ENCODE measurements at regions not wholly inside any gene's neighbourhood (a gene's known extent, or its start where the extent isn't known, plus 50 kb on each side); places are given as distances from the start of the nearest gene placed in this dataset.

DNA sequence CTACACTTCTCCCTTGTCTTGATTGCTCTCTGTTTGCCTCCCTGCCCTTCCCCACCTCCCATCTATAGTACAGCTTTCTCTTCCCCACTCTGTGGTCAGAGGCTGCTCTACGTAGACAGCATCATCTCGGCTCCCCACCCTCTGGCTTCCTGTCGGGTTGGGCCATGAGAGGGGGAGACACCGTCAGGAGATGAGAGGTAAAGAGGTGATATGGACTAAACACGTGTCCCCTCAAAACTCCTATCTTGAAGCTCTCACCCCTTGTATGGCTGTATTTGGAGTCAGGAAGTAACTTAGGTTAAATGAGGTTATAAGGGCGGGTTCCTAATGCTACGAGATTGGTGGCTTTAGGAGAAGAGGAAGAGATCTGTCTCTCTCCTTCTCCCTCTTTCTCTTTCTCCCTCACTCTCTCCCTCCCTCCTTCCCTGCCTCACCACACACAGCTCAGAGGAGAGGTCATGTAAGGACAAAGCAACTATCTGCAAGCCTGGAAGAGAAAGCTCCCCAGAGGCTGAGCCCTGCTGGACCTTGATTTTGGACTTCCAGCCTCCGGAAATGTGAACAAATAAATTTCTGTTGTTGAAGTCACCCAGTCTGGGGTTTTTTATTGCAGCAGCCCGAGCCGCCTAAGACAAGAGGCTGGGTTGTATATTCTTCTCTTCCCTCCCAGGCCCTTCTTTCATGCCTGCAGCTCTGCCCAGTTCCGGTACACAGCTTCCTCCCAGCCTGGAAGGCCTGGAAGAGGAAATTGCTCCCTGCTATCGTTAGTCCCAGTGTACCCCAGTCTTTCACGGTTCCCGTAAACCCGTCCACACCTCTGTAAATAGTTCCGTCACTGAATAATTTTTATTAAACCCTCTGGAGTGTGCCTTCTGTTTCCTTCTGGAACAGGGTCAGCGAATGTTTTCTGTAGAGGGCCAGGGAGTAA is 138.0 kb downstream of the AKAIN1 start:
- Histone ChIP-seq H3K36me3 (ENCODE audit: control insufficient read depth in 4 of 4, insufficient read depth in 3 of 4, low read depth in 1 of 4, low read length in 3 of 4) (no peaks in the 10 kb centered on the region), H3K27me3 (ENCODE audit: control insufficient read depth in 4 of 4, insufficient read depth in 4 of 4, low read length in 3 of 4) (no peaks in the 10 kb centered on the region), H3K4me3 (ENCODE audit: low read depth in 1 of 3, low read length in 3 of 3) (no peak overlapping the region), H3K27ac (ENCODE audit: low read depth in 1 of 2, low read length in 2 of 2) (no peak overlapping the region), H3K9ac (ENCODE audit: low read depth in 1 of 2, low read length in 2 of 2) (no peak overlapping the region), H3K4me1 (ENCODE audit: control insufficient read depth in 4 of 4, insufficient read depth in 4 of 4, low read length in 3 of 4) (no peaks in the 10 kb centered on the region), H3K9me3 (ENCODE audit: control insufficient read depth in 4 of 4, low read length in 3 of 4) (no peaks in the 10 kb centered on the region)
- no peak for TF ChIP-seq EGR1 (IDR thresholded peaks at IDR 0.05; ENCODE audit: low read depth in 2 of 2)
- TF ChIP-seq, protein P1, sequence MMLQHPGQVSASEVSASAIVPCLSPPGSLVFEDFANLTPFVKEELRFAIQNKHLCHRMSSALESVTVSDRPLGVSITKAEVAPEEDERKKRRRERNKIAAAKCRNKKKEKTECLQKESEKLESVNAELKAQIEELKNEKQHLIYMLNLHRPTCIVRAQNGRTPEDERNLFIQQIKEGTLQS (IDR thresholded peaks at IDR 0.05): no peak
- TF ChIP-seq FOXA2 (IDR thresholded peaks at IDR 0.05): no peak
- TF ChIP-seq SP1 (IDR thresholded peaks at IDR 0.05): no peak
- no peak for TF ChIP-seq RXRA (IDR thresholded peaks at IDR 0.05)
- TF ChIP-seq NR2F2 (IDR thresholded peaks at IDR 0.05): no peak
- TF ChIP-seq FOXA1 (IDR thresholded peaks at IDR 0.05): no peak
- TF ChIP-seq, protein P2, sequence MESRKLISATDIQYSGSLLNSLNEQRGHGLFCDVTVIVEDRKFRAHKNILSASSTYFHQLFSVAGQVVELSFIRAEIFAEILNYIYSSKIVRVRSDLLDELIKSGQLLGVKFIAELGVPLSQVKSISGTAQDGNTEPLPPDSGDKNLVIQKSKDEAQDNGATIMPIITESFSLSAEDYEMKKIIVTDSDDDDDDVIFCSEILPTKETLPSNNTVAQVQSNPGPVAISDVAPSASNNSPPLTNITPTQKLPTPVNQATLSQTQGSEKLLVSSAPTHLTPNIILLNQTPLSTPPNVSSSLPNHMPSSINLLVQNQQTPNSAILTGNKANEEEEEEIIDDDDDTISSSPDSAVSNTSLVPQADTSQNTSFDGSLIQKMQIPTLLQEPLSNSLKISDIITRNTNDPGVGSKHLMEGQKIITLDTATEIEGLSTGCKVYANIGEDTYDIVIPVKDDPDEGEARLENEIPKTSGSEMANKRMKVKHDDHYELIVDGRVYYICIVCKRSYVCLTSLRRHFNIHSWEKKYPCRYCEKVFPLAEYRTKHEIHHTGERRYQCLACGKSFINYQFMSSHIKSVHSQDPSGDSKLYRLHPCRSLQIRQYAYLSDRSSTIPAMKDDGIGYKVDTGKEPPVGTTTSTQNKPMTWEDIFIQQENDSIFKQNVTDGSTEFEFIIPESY (IDR thresholded peaks at IDR 0.05): no peak
- no peak for TF ChIP-seq RAD21 (IDR thresholded peaks at IDR 0.05)
- TF ChIP-seq JUND (IDR thresholded peaks at IDR 0.05): no peak
- no peak for TF ChIP-seq HNF4G (IDR thresholded peaks at IDR 0.05)
- TF ChIP-seq, protein P3, sequence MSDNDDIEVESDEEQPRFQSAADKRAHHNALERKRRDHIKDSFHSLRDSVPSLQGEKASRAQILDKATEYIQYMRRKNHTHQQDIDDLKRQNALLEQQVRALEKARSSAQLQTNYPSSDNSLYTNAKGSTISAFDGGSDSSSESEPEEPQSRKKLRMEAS (IDR thresholded peaks at IDR 0.05): no peak
- TF ChIP-seq, protein P4, sequence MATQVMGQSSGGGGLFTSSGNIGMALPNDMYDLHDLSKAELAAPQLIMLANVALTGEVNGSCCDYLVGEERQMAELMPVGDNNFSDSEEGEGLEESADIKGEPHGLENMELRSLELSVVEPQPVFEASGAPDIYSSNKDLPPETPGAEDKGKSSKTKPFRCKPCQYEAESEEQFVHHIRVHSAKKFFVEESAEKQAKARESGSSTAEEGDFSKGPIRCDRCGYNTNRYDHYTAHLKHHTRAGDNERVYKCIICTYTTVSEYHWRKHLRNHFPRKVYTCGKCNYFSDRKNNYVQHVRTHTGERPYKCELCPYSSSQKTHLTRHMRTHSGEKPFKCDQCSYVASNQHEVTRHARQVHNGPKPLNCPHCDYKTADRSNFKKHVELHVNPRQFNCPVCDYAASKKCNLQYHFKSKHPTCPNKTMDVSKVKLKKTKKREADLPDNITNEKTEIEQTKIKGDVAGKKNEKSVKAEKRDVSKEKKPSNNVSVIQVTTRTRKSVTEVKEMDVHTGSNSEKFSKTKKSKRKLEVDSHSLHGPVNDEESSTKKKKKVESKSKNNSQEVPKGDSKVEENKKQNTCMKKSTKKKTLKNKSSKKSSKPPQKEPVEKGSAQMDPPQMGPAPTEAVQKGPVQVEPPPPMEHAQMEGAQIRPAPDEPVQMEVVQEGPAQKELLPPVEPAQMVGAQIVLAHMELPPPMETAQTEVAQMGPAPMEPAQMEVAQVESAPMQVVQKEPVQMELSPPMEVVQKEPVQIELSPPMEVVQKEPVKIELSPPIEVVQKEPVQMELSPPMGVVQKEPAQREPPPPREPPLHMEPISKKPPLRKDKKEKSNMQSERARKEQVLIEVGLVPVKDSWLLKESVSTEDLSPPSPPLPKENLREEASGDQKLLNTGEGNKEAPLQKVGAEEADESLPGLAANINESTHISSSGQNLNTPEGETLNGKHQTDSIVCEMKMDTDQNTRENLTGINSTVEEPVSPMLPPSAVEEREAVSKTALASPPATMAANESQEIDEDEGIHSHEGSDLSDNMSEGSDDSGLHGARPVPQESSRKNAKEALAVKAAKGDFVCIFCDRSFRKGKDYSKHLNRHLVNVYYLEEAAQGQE (IDR thresholded peaks at IDR 0.05): no peak
- TF ChIP-seq TAF1 (conservative IDR thresholded peaks at IDR 0.05): no peak
- TF ChIP-seq GABPA (IDR thresholded peaks at IDR 0.05 in 1 of 2, conservative IDR thresholded peaks at IDR 0.05 in 1 of 2): no peak
- TF ChIP-seq HNF4A (conservative IDR thresholded peaks at IDR 0.05): no peak
- TF ChIP-seq, protein P5, sequence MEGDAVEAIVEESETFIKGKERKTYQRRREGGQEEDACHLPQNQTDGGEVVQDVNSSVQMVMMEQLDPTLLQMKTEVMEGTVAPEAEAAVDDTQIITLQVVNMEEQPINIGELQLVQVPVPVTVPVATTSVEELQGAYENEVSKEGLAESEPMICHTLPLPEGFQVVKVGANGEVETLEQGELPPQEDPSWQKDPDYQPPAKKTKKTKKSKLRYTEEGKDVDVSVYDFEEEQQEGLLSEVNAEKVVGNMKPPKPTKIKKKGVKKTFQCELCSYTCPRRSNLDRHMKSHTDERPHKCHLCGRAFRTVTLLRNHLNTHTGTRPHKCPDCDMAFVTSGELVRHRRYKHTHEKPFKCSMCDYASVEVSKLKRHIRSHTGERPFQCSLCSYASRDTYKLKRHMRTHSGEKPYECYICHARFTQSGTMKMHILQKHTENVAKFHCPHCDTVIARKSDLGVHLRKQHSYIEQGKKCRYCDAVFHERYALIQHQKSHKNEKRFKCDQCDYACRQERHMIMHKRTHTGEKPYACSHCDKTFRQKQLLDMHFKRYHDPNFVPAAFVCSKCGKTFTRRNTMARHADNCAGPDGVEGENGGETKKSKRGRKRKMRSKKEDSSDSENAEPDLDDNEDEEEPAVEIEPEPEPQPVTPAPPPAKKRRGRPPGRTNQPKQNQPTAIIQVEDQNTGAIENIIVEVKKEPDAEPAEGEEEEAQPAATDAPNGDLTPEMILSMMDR (IDR thresholded peaks at IDR 0.05; ENCODE audit: low read depth, low read length, missing input control): no peak
- no peak for TF ChIP-seq YY1 (IDR thresholded peaks at IDR 0.05)
- WGBS: 58% methylated on average over 17 of the region's 17 CpGs
- no peak for DNase-seq (ENCODE audit: low spot score)

All from liver (tissue), 8 donors.